Fibroblast of skin of abdomen (primary cell): ENCODE measurements at regions not wholly inside any gene's neighbourhood (a gene's known extent, or its start where the extent isn't known, plus 50 kb on each side); places are given as distances from the start of the nearest gene placed in this dataset.

Experiments used
- DNase-seq: peaks from one replicate; pipeline ENCODE4 v3.0.0-alpha.2; 2013

DNA sequence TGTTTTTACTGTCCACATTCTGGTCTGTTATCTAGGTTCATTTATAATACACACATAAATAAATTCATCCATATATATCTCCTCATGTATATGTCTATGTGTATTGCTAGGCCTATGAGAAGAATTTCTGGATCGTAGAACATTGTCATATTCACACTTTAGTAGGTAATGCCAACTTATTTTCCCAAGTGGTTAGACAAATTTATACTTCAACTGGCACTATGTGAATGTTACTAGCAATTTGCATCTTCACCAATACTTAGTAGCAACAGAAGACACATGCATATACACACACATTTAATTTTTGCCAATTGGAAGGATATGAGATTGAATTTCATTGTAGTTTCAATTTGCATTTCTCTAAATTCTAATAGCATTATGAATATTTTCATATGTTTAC, 365.1 kb downstream of the FSCB start:
- DNase-seq: no peak

DNA sequence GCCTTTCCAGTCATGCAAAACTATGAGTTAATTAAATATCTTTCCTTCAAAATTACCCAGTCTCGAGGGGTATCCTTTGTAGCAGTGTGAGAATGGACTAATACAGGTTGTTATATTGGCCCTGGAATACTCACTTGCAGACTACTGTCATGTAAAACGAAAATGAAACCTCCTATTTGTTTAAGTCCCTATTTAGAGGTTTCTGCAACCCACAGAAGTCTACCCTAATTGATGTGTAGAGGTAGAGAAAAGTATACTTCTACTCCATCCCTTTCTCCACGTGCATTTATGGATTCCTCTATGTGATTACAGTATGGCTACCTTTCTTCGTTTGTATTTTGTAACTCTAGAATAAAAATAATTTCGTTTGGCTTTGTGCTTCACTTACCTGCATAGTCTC, 371.1 kb downstream of the FSCB start:
- DNase-seq: no peak

DNA sequence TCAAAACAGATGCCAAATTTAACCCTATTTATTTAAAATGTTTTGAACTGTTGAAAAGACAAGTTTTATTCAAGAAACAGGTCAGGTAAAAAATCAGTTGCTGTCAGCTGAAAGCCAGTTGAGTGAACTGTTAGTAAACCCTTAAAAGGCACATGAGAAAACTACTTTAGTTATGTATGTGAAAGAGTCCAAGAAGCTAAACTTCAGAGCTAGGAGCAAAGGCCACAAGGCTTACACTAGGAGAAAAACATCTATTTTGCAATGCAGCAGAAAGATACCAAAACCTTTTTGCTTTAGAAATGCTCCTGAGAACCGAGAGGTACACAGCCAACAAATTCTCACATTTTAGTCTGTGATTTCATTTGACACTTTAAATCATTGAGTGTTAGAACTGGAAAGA, 375.2 kb downstream of the FSCB start:
- no peak for DNase-seq

DNA sequence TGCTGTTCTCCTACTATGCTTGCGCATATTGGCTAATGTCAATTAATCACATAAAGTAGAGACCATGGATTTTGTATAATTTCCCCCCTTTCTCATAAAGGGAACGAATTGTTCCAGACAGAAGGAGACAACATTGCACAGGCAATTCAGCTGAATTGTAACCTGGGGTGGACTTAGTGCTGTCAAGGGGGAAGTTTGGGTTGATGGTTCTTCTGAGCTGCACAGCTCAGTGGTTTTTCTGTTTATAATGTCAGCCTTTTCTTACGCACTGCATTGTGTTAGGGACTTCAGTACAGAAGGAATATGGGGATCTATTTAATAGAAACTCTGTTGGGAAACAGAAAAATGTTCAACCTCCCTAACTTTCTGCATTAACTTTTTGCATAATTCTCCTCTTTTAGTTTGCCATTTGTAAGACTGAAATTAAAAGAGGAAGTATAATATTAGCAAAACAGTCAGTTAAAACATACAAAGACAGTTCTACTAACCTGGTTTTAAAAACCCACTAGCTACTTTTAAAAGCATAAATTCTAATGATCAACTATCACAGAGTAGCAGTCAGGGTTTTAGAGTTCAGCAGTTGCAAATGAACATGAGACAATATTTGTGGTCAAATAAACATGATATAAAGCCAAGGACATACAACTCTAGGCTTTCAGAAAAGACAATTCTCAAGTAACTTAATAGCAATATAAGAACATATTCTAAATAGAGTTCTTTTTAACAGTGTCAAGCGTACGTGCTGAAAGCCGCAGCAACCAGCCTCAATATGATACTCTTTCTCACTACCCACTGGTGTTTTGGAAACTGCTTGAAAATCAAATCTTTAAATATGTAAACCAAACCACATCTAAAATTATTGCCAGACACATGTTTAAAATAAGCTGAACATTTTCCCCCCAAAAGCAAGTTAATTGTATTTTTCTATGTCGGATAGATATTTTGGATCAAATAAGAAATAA, 393.0 kb downstream of the FSCB start:
- DNase-seq: no peak

DNA sequence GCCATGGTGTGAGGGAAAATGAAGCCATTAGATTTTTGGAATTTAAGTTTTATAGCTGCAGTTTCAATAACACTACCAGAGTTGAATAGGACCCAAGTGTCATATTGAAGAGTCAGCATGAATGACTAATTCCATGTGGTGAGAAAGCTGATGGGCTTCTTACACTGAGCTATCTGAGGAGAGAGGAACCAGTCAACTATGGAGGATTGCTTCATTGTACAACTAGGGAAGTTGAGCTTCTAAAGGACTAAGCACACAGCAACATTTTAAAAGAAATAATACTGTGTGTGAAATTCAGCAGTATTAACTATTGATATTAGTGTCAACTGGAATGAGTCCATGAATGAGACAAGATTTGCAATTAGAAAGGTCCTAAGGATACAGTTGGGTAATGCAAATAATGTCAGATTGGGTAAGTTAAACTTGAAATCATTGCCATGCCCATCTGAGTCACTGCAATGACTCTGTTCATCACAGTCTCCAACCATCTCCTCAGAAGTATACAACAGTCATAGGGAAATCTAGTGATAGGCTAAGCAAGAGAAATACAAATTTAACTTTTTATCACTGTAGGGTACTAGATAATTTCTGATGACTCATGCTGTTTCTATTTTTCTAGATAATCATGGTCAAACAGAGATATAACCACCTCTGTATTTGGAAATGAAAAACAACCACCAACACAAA, 394.2 kb downstream of the FSCB start:
- DNase-seq: no peak

DNA sequence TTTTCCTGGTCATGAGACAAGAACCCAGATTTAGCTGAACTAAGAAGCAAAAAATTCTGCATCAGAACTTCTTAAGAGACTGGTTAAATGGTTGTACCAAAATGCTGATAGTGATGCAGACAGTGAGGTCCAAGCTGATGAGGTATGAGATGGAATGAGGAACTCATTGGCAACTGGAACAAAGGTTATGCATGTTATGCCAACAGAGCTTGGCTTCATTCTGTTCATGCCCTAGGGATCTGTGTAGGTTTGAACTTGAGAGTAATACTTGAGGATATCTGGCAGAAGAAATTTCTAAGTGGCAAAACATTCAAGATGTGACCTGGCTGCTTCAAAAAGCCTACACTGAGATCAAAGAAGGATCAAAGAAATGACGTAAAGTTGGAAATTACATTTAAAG, 398.0 kb downstream of the FSCB start:
- no peak for DNase-seq

DNA sequence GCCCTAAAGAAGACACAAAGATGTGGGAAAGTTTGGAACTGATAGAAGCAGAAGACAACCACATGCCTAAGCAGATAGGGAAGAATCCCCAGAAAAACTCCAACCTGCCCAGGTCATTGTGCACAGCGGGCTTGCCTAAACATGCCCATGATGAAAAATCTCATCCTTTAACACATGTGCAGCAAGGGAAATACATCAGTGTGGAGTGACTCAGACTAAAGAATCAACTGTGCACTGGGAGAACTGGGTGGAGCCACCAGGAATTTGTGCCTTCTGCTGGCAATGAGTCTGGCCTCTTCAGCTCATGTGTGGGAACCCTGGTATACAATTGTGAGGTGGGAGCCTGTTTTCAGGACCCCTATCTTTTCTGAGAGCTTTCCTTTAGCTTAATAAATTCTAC, 398.5 kb downstream of the FSCB start:
- no peak for DNase-seq

DNA sequence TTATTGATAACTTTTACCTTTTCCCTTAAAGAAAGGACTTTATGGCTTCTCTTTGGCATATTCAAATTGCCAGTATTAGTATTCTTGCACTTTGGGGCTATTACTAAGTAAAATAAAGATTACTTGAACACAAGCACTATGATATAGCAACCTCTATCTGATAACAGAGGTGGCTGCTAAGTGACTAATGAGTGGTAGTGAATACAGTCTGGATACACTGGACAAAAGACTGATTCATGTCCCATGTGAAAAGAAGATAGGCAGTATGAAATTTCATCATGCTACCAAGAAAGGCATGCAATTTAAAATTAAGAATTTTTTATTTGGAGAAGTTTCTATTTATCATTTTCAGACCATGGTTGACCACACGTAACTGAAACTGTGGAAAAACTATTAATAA, 399.9 kb downstream of the FSCB start:
- no peak for DNase-seq

DNA sequence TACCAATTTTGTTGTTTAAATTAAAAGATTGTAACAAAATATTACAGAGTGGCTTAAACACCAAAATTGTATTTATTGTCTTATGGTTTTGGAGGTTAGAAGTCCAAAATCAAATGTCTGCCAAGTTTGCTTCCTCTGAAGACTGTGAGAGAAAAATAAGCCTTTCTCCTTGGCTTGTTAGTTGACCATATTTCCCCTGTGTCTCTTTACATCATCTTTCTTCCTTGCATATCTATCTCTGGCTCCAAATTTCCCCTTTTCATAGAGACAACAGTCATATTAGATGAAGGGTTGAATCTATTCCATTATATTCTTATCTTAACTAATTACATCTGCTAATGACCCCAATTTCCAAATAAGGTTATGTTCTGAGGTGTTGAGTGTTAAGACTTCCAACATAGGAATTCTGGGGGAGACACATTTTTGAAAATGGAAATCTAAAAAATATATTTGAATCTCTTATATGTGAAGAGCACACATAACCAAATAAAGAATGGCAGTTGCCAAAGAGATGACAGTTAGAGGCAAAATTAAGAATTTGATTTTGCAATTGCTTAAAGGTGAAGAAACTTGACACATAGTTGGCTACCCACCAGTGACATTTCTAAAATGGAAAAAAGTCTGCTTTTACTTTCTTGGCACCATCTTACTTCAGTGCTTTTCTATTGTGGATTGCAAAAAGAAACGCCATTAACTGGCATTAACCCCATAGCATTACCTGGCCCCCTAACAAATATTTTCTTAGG, 407.2 kb downstream of the FSCB start:
- DNase-seq: no peak

DNA sequence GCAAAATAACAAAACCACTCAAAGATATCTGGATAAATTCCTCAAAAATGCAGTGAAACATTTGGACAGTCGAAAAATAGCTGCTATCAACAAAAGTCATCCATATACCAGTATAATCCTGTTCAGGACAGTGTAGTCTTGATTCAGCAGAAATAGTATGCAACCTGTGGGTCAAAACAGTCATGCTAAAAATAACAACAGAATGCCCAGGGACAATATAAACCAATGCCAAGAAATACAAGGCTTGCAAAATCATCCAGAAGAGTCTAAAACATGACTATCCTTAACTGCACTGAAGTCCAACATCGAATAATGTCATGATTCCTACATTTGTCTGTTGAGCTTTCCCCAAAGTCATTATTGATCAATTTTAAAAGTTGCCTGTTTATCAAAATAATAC, 425.9 kb downstream of the FSCB start:
- no peak for DNase-seq

DNA sequence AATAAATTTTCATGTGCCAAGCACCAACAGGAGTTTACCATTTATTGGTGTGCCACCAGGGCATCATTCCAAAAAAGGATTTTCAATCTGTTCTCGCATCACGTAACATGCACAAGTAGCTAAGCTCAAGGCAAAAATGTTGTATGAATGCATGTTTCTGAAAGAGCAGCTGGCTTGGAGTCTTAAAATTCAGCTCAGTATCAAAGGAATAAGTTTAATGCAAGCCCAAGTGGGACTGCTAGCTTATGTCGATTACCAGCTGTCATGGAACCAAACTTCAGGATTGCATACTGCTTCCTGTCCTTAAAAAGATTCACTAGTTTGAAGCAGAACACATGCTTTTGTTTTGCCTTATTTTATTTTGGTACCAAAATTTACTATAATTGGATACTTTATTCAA, 437.0 kb downstream of the FSCB start:
- no peak for DNase-seq

DNA sequence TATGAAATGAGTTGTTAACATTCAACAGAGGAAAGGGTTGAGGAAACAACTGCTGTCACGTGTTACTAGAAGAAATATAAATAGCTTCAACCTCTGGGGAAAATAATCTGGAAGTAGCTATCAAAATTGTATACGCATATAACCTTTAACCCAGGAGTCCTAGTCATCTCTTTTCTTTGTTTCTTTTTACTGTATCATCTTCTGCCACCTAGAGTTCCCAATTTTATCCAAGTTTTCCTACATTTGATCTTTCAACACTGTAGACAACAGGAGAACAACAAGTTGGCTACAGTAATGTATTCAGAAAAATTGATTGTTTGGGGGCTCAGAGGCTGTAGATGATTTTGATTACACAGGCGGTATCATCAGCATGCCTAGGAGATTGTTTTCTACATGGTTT, 453.7 kb downstream of the FSCB start:
- no peak for DNase-seq

DNA sequence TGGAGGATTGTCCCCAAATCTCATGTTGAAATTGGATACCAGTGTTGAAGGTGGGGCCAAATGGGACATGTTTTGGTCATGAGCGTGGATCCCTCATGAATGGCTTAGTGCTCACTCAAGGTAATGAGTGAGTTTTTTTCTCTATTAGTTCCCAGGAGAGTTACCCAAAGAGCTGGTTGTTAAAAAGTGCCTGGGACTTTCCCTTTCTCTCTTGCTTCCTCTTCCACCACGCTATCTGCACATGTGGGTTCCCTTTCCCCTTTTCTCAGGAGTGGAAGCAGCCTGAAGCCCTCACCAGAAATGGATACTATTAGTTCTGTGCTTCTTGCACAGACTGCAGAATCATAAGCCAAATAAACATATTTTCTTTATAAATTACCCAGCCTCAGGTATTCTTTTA, 465.4 kb downstream of the FSCB start:
- DNase-seq: no peak

DNA sequence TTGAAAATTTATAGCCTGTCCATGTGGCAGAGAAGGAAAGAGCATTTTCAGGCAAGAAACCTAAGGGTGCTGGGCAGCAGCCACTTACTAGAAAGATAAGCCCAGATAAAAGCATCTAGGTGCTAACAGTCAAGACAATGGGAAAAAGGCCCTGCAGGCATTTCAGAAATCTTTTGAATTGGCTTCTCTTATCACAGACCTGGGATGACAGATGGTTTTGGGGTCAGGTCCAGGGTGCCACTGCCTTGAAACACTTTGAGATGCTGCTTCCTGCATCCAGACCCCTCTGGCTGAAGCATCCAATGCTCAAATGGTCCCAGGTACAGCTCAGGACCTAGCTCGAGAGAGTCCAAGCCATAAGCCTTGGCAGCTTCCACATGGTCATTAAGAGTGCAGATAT, 466.5 kb downstream of the FSCB start:
- DNase-seq: no peak

DNA sequence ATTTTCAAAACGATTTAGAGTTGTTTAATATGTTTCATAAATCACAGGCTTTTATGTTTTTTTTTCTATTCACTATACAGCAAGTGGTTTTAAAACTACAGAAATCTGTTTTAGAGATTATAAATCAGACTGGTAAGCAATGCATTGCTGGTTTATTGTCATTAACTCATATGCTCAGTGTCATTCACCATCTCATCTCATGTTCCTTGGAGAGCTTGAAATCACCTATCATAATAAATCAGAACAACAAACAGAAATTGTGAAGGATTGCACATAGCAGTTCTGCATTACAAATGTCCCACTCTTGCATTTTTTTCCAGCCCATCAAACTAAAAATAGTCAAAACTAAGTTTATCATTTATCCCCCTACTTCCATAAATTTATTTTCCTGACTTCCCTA, 470.8 kb downstream of the FSCB start:
- no peak for DNase-seq

DNA sequence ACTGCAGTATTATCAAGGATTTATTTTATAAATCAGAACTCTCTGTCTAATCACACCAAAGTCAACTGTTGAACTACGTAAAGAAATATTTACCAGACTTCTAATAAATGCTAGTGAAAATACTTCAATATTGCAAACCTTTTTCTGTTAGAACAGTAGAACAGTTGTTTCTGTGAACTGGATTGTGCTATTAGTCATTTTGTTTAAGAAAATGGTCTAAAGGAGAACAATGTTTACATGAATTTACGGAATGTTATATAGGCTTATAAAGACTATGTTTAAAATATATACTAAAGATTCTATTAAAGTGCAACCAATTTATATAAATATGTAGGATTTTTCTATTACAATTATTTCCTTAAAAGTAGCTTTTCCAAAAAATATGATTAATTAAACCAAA, 471.4 kb downstream of the FSCB start:
- DNase-seq: no peak

DNA sequence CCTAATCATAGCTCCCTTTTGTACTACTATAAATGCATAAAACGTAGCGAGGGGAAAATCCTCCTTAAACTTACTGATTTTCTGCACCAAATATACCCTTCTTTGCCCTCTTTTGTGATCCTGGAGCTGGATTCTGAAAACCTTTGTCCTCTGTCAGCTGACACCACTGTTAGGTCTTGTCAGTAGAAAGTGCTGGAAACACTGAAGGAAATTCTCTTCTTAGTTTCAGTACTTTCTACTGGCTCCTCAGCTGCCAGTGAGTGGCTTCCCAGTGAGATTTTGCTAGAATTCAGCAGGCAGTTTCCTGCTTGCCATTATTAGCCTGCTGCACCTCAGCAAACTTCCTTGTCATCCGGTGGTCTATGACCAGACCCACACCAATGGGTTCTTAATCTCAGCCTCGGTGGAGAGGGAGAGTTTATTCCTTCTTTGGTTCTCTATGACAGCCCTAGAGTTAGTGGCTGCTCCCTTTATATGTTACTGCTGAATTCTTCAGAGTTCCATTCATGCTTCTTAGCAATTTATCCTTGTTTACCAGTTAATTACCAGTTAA, 476.2 kb downstream of the FSCB start:
- no peak for DNase-seq

DNA sequence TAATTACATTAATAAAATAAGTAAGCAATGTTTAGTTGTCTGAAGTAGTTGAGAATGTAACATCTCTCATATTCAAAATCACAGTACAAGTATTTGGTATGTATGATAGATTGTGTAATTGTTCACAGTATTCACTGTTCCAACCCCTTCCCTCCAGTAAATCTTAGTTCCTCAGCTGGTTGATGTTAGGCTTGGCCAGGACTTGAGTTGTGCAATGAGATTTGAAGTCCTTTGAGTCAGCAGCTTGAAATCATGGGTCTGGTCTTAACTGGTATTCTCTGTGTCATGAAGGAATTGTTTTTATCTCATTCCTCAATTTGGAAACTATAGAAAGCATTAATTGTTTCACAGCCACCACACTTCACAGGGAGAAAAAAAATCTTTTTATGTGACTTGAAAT, 477.1 kb downstream of the FSCB start:
- peak; percentile 39 for DNase-seq

DNA sequence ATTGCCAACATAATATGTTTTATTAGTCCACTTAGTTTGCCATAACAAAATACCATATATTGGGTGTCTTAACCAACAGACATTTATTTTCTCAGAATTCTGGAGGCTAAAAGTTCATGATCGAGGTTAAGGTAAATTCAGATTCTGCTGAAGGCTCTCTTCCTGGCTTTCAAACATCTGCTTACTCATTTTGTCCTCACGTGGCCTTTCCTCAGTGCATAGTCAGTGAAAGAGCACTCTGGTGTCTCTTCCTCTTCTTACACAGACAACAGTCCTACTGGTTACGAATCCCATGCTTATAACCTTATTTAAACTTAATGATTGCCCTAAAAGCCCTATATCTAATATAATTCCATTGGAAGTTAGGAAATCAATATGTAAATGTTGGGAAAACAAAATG, 479.7 kb downstream of the FSCB start:
- DNase-seq: no peak

DNA sequence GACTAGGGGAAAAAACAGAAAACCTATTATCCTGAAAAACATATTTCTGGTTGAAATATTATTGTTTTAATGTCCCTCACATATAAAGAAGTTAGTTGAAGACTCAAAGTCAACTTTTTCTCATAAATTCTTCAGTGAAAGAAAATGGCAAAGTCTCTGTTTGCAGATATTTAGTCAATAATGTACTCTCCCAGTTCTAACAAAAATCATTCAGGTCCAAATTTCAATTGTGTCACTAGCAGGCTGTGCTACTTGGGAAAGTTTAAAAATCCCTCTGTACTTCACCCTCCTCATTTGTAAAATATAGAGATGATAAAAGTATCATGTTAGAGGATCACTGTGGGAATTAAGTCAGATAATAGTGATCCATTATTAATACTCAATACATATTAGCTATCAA, 496.5 kb downstream of the FSCB start:
- no peak for DNase-seq

DNA sequence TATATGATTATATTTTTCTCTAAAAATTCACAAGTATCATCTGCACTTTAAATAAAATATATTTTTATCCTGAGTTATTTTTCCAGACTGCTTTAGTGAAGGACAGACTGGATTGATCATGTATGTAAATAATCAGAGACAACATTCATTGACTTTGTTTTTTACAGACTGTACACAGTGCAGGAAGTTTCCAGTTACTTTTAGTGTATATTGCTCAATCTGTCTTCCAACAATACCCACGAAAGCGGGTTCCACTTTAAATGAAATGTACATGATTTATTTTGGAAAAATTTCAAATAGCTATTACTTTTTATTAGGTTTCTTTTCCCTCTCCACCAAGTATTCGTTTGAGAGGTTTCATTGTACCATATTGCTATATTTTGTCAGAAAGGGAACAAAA, 497.0 kb downstream of the FSCB start:
- no peak for DNase-seq

DNA sequence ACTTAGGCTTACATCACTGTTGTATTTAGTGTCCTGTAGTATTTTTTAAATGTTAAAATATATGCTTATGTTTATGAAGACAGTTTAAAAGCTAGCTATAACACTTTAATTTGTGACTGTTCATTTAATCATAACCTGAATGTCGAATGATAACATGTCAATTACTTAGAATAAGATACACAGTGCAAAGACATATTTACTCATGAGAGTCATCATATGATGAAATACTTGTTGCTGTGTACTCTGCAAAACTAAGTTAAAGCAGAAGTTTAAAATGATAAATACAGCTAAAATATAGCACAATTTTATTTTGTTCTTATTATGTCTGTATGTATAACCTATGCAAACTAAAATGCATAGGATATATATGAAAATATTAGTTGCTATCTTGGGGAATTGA, 497.4 kb downstream of the FSCB start:
- no peak for DNase-seq

DNA sequence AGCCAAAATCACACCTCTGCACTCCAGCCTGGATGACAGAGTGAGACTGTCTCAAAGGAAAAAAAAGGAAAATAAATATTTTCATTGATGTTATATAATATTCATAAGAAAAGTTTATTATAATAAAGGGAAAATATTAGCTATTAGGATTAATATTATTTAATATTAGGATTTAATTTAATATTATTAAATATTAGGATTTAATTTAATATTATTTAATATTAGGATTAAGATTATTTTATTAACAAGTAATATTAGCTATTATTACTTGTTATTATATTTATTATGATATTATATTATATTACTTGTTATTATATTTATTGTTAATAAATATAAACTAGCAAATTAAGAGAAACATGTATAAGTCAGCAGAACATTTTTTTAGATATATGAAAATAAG, 518.1 kb downstream of the FSCB start:
- no peak for DNase-seq
